Ovary (tissue), 3 donors: ENCODE measurements at regions not wholly inside any gene's neighbourhood (a gene's known extent, or its start where the extent isn't known, plus 50 kb on each side); places are given as distances from the start of the nearest gene placed in this dataset.

Experiments used
- EP300 ChIP-seq: sonication (generic); formaldehyde crosslinking; IDR thresholded peaks from one replicate; pipeline ENCODE4 v1.6.1; 2017; ENCODE audit warnings: antibody characterized with exemption
- POLR2A ChIP-seq: fragments of 450-650 bp; IDR thresholded peaks from one replicate; pipeline ENCODE4 v1.6.1; 2017; ENCODE audit warnings: antibody characterized with exemption, mild to moderate bottlenecking, moderate library complexity
- TF ChIP-seq, protein P1 (sequence below), 3 donors: fragments of 450-650 bp in 2 of 3; fragments of 200-600 bp in 1 of 3; IDR thresholded peaks; one replicate each; pipeline versions ENCODE4 v1.5.1 to v1.8.0; 2016 to 2022; ENCODE audit warnings: antibody characterized with exemption in 3 of 3, mild to moderate bottlenecking in 1 of 3
- donor health status: DM: no; HTN: no; CAD: no.

- TF ChIP-seq, protein P1, sequence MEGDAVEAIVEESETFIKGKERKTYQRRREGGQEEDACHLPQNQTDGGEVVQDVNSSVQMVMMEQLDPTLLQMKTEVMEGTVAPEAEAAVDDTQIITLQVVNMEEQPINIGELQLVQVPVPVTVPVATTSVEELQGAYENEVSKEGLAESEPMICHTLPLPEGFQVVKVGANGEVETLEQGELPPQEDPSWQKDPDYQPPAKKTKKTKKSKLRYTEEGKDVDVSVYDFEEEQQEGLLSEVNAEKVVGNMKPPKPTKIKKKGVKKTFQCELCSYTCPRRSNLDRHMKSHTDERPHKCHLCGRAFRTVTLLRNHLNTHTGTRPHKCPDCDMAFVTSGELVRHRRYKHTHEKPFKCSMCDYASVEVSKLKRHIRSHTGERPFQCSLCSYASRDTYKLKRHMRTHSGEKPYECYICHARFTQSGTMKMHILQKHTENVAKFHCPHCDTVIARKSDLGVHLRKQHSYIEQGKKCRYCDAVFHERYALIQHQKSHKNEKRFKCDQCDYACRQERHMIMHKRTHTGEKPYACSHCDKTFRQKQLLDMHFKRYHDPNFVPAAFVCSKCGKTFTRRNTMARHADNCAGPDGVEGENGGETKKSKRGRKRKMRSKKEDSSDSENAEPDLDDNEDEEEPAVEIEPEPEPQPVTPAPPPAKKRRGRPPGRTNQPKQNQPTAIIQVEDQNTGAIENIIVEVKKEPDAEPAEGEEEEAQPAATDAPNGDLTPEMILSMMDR (IDR thresholded peaks at IDR 0.05) = no peak
- TF ChIP-seq EP300 (no peak), POLR2A (no peak)
Observed at GRCh38 chr4:170671171-170671570, 581.4 kb upstream of the AADAT start.
